ENCODE measurements at regions not wholly inside any gene's neighbourhood (a gene's known extent, or its start where the extent isn't known, plus 50 kb on each side); places are given as distances from the start of the nearest gene placed in this dataset.

DNA sequence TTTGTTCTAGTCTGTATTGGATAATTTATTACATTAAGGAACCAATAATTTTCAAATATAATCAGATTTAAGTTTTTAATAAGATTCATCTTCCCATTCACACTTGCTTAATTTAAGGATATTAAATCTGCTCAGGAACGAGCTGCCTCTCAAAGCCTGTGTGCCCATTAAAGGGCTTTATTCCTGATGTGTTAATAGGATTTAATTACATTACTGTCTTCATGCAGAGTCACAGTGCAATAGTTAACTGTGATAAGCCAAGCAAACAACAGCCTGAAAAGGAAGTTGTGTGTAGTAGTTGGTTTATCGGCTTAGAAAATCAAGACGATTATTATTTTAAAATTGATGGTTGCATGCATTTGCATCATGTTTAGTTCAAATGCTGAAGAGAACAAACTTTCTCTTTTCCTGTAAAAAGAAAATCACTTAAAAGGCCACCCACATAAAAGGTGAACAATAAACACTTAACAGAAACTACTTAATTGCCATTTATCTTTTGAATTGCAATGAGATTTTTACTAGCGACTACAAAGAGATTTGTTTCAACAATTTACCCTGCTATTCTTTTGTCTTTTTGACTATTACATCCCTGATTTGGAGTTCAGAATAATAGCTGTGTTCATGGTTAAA lies 174.6 kb downstream of the RWDD3 start:
- intact Hi-C loops (cut with micrococcal nuclease): no loop called here

DNA sequence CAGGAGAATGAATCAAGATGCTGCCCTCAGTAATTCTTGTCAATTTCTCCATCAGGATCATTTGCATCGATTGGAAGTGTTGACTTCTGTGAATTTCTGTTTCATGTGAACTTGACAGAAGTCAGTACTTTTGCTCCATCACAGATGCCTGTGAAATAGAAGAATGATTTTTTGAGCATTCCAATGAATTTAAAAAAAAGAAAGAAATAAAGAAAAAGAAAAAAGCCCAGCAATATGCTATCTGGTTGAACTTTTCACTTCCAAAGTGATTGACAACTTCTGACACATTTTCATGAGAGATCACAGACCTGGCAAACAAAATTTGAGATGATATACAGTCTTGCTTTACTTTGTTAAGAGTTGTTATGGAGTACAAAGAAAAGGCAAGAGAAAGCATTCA lies 175.3 kb downstream of the RWDD3 start:
- intact Hi-C loops (cut with micrococcal nuclease): no loop called here
- ATAC-seq (no peak), DNase-seq (no peak)

More for the DNA sequence above, 174.6 kb downstream of the RWDD3 start:
- no peak for DNase-seq
- no peak for ATAC-seq

DNA sequence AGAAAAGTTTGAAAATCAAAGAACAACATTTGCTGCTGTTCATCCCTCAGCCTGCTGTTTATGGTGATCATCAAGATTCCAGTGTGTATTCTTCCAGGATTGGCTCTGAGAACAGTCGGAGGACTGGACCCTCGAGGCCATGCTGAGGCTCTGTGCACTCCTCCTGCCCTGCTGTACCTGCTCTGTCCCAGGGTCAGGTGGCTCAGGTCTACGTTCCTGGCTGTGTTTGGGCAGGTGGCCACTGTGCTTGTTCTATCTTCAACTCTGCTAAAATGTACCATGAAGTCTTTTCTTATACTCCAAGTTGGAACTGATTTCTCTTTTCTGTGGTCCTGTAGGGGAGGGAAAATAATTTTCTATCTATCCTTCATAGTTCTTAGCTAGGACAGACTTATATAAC lies 175.9 kb downstream of the RWDD3 start:
- ATAC-seq (no peak), DNase-seq (no peak)
- intact Hi-C loops (cut with micrococcal nuclease): no loop called here

DNA sequence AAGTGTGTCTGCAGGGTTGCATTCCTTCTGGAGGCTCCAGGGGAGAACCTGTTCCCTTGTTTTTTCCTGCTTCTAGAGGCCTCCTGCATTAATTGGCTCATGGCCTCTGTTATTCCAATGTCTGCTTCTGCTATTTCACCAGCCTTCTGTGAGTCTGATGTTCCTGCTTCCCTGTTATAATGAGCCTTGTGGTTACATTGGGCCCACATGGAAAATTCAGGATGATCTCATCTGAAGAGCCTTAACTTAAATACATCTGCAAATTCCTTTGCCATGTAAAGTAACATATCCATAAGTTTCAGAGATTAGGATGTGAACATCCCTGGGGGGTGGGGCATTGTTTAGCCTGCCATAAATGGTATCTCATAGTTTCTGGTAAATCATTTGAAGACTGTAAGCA lies 181.1 kb downstream of the RWDD3 start:
- ATAC-seq (no peak), DNase-seq (no peak)
- intact Hi-C loops (cut with micrococcal nuclease): no loop called here

DNA sequence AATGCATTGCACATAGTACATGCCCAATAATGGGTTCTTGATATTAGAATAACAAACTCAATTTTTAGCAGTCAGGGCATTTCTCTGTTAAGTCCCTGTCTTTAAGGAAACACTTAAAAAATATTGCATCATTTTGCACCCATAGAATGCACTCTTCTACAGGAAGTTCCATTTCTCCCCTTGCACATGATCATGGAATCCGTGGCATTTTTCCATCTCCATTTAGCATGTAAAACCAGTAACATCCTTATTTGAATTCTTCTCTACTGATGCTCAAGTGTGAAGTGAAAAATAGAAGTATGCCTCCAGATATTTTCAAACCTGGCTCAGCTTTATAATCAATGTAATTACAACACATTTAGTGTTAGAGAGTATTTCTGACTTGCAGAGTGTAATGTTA lies 192.8 kb downstream of the RWDD3 start:
- no peak for ATAC-seq
- intact Hi-C loops (cut with micrococcal nuclease): no loop called here
- no peak for DNase-seq

DNA sequence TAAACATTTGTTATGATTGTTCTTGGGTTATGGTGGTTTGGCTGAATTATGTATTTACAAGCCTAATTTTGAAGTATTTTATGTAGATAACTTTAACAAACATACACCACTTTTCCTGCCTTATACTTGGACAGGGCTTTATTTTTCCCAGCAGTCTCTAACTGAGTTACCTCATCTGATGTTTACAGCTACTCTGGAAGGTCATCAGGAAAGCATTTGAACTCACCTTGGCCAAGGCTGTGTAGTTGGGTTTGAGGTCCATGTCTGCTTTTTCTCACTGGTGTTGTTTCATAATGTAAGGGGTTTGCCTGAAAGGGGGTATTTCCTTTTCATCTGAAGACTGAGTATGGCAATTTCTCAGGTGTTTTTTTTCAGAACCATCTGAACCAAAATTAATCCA lies 193.5 kb downstream of the RWDD3 start:
- intact Hi-C loops (cut with micrococcal nuclease): no loop called here
- no peak for ATAC-seq
- DNase-seq: no peak

DNA sequence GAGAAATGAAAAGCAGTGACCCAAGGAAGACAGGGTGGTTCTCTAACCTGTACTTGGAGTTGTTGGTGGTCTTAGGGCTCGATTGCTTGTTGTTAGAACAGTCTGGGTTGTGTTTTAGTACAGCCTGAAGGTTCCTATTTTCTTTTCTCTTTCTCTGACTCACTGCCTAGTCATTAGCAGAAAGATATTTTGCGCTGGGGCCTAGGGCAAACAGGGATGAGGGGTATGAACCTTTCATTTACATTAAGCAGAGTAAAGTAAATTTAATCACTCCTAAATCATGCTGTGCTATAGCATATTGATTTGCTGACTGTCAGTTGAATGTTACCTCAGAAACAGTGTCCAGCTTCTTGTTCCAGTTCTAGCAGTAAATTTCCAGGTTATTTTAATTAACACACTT lies 197.2 kb downstream of the RWDD3 start:
- ATAC-seq (no peak), DNase-seq (no peak)
- intact Hi-C loops (cut with micrococcal nuclease): no loop called here

DNA sequence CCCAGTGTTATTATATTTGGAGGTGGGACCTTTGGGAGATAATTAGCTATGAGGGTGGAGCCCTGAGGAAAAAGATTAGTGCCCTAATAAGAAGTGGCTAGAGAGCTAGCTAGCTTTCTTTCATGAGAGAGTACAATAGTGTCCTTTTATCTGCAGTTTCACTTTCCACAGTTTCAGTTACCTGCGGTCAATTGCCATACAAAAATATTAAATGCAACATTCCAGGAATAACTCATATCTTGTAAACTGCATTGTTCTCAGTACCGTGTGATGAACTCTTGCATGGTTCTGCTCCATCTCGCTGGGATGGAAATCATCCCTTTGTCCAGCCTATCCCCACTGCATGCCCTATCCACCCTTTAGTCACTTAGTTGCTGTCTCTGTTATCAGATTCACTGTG lies 201.6 kb downstream of the RWDD3 start:
- DNase-seq (no peak), ATAC-seq (no peak)
- intact Hi-C loops (cut with micrococcal nuclease): no loop called here

DNA sequence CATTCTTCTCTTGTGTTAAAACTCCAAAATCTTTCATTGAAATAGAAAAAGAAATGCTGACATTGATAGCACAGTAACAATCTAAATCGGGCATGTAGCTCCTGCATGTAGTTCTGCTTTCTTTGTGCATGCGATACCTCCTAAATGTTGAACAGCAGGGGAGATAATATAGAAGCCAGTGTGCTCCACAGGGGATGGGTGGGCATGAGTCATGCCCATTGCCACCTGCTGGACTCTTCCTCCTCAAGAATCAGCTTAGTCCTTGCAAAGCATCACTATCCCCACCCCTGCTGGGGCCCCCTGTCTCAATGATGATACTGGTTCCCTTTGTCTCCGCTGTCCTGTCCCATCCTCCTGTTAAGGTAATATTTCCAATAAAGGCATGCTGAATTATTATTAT lies 203.0 kb downstream of the RWDD3 start:
- DNase-seq (no peak), ATAC-seq (no peak)
- intact Hi-C loops (cut with micrococcal nuclease): no loop called here

DNA sequence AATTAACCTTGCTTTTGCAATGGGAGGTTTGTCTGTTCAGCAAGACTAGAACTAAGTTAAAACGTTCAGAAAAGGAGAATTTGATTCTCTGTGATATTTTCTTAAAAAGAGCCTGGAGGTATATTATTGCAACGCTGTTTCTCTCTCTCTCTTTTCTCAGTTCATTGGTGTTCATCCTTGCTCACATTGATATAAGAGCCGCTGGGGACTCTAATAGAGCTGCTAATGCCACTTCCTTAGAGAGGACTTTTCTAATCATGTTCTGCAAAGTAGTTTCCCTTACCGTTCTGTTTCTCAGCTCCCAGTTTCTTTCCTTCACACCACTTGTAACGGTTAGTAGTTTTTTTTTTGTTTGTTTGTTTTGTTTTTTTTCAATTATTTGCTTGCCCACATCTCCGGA lies 203.8 kb downstream of the RWDD3 start:
- ATAC-seq: no peak
- intact Hi-C loops (cut with micrococcal nuclease): no loop called here
- DNase-seq: no peak

DNA sequence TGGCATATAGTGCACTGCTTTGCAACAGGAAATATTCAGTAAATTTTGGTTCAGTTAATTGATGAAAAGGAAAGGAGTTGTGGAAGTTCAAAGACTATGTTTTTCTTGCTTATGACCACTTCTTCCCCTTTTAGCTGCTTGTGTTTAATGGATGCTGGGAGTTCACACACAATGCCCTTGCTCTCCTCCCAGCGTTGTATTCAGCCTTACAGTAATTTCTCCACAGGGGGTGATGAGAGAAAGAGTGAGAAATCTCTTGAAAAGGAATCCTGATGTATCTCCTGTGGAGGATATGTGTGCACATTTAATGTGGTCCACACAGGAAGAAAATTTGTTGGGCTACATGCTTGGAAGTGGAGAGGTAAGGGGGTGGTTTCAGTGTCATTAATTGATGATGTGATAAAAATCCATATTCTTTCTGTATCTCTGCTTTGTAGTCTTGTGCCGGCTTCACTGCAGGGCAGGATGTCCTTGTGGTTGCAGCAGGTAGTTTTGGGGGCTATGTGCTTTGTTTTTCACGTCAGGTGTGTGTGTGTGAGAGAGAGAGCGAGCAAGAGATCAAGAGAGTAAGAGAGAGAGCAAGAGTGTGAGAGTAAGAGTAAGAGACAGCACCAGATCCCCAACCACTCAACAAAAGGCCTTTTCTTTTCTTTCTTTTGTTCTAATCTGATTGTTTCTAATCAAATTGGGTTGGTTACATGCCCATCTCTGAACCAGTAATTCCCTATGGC lies 204.4 kb downstream of the RWDD3 start:
- DNase-seq (no peak), ATAC-seq (no peak)
- intact Hi-C loops (cut with micrococcal nuclease): no loop called here

DNA sequence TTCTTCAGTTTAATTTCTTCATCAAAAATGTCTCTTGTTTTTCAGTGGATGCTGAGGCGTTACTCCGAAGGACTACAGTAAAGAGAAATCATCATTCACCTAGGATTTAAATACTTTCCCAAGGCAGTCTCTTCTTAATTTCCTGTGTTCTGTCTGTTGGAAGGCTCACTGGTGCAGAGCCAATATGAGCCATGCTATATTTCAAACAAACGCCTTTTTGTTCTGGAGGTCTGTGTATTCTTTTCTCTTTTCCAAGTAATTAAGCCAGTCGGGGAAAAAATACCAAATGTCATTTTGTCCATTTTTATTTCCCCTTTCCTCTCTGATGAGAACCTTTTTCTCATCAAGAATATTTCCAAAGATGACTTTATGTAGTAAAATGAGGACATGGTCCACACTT lies 206.5 kb downstream of the RWDD3 start:
- DNase-seq: no peak
- intact Hi-C loops (cut with micrococcal nuclease): no loop called here
- no peak for ATAC-seq

DNA sequence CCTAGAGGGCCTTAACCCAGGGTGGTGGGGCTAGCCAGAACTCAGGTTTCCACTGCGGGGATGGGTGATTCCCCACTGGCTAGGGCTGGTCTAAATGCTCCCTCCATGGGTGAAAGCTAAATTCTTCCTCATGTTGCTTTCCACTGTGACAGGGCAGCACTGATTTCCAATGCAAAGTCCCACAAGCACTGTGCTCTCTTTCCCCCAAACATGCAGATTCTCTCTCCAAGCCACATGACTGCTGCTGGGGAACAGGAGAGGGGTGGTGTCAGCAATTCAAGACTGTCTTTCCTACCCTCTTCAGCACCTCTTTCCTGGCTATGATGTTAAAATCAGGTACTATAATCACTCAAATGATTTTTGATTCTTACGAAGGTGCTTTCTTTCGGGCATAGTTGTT lies 215.5 kb downstream of the RWDD3 start:
- no peak for ATAC-seq
- intact Hi-C loops (cut with micrococcal nuclease): no loop called here

DNA sequence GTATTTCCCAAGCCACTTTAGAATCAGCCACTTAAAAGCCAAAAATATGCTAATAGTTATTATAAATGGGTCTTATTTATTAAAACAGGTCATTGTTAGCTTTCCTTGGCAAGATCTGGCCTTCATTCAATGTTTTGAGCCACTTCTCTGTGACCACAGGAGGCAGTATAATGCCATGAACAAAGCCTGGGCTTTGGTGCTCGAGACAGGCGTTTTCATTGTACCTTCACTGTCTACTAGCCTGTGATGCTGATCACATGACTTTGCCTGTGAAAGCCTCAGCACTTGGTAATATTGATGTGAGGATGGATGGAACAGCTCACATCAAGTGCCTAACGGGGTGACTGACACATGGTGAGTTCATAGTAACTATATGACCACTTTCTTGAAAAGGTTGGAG lies 217.0 kb downstream of the RWDD3 start:
- intact Hi-C loops (cut with micrococcal nuclease): no loop called here
- DNase-seq: no peak
- no peak for ATAC-seq

More for the DNA sequence above, 215.5 kb downstream of the RWDD3 start:
- DNase-seq: no peak

DNA sequence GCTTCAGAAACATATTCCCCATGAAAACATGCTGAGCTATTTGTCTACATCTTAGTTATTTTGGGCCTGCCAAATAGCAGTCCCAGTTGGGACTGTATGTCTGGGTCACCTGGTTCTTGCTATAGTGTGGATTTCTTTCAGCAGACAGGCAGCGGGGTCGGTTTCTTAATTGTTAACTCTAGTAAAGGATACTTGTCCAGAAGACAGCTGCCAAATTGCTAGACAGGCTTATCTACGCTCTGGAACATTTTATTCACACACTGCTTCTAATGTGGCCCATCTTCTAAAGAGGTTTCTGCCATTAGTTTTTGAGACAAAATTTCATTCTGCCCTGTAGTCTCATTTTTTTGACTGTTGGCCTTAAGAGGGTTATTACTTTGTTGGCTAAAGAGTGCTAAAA lies 217.9 kb downstream of the RWDD3 start:
- ATAC-seq (peak; percentile 57), DNase-seq (no peak)
- intact Hi-C loops (cut with micrococcal nuclease): no loop called here

DNA sequence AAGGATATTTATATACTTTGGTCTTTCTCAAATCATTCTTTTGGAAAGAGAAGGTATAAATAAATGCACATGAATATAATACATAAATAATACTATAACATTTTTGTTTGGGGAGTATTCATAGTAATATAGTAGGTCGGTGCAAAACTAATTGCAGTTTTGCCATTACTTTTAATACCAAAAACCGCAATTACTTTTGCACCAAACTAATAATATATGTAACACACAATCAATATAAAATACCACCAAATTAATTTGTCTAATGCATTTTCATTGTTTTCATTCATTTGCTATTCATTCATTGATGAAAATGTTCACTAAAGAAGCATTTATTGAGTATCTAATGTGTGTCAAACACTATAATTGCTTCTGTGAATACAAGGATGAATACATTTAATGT lies 219.0 kb downstream of the RWDD3 start:
- no peak for DNase-seq
- intact Hi-C loops (cut with micrococcal nuclease): no loop called here
- no peak for ATAC-seq

DNA sequence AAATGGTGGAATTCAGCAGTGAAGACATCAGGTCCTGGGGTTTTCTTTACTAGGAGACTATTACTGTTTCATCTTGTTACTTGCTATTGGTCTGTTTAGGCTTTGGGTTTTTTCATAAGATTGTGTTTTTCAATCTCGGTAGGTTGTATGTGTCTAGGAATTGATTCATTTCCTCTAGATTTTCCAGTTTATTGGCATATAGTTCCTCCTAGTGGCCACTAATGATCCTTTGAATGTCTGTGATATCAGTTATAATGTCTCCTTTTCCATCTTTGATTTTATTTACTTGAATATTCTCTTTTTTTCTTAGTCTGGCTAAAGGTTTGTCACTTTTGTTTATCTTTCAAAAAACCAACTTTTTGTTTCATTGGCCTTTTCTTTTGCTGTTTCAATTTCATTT lies 233.0 kb downstream of the RWDD3 start:
- ATAC-seq: no peak
- no peak for DNase-seq
- intact Hi-C loops (cut with micrococcal nuclease): loop anchor here (5.0 kb wide), 1 partner anchor 155 kb away; no protein-coding TSS in a partner anchor

DNA sequence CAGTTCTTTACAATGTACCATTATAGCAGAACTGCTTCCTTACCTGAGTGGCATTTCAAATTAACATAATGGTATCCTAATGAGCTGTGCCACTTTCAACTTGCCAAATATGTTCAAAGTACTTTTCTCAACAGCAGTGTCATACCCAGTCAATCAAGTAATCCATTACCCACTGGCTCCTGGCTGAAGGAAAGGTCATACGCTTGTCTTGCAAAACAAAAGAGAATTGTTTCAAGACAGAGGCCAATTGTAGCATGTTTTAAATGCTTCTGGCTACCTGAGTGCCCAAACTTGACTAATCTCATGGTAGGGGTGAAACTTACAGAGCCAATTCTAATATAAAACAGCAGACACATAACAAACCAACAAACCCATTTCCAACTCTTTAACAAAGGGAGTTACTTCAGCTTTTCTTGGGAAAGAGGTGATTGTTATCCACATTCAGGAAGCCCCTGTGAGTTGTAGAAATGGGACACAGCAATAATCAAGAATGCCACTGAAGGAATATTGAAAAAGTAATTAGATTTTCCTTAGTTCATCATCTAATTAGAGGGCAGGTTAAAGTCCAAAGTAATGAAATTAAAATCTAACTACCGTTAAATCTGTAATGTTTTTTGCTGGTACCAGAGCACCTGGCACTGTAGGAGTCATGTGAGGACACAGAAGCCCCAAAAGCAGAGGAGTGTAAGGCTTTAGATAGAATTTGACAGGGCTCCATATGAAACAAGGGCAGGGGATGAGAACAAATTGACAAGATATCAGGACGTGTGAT lies 241.9 kb downstream of the RWDD3 start:
- intact Hi-C loops (cut with micrococcal nuclease): no loop called here
- ATAC-seq (no peak), DNase-seq (no peak)

DNA sequence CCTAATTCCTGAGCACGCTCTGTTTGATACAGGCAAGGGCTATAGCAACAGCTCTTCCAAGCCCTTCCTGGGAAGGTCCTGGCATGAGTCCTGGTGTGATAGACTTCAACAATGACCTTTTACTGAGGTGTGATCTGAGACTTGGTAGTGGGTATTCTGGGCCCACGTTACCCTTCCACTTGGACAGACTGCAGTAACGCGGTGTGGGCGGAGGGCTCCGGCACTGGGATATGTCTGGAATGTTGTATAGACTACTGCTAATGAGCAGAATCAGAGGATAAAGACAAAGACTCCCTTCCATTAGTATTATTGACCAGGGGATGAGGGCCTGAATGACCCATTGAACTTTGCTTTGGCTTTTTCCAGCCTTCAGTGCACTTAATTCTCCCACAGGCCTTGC lies 262.3 kb downstream of the RWDD3 start:
- intact Hi-C loops (cut with micrococcal nuclease): no loop called here
- no peak for DNase-seq
- ATAC-seq: no peak

DNA sequence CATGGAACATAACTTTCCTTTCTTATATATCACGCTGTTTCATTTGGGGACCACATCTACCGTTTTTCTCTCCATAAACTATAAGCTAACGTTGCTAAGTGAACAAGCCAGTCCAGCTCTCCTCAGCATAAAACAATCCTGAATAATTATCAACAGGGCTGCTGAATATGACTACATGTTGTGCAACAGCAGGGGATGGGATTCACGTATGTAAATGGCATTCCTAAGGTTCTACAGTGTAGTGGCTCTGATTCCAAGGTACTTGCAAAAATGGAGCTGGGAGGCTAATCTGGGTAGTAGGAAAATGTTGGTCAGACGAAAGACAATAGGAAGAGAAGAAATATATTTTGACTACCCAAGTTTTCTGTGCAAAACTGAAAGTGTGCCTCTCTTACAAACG lies 262.8 kb downstream of the RWDD3 start:
- intact Hi-C loops (cut with micrococcal nuclease): no loop called here
- DNase-seq (no peak), ATAC-seq (no peak)

DNA sequence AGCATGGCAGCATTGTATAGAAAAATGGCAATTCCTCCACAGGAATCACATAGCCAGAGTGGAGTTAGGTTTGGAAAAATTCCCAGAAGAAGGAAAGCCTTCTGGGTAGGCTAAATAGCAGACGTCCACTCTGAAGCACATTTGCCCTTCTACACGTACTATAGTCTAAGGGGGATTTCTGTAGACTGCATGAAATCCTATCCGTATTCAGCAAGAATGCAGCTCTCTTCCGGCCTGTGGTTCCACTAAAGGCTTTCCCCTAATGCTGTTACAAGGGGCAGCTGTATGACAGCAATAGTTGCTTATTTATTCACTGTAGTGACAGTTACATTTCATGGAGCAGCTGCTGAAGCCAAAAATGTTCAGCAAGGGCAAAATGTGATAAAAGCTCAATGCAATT lies 263.6 kb downstream of the RWDD3 start:
- DNase-seq (no peak), ATAC-seq (no peak)
- intact Hi-C loops (cut with micrococcal nuclease): no loop called here
